ENCODE measurements at regions not wholly inside any gene's neighbourhood (a gene's known extent, or its start where the extent isn't known, plus 50 kb on each side); places are given as distances from the start of the nearest gene placed in this dataset.

DNA sequence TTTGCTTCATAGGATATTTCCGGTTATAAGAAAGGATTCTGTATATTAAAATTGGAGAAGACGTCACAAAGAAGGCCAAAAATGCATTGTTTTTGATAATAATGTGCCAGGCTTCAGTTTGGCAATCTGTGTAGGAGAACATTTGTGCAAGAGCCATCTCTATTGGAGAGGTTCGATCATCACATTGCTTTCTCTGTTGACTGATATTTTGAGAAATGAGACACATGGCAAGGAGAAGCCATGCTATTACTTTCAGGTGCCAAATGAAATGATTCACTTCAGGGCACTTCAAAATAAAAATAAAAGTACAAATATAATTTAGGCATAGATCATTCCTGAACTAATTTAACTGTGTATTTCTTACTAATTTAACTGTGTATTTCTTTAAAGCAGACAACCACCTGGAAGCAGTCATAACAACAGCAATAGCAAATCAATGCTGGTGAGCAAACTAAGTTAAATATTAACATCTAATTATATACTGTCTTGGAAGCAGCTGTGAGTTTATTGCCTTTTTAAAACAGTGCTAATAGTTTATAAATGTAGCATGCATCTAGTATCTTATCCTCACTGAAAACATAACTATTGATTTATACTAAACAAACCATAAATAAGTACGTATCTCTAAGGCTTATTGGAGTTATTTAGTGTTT is 50.2 kb upstream of the CHST9 start:
- TF ChIP-seq, protein P1, sequence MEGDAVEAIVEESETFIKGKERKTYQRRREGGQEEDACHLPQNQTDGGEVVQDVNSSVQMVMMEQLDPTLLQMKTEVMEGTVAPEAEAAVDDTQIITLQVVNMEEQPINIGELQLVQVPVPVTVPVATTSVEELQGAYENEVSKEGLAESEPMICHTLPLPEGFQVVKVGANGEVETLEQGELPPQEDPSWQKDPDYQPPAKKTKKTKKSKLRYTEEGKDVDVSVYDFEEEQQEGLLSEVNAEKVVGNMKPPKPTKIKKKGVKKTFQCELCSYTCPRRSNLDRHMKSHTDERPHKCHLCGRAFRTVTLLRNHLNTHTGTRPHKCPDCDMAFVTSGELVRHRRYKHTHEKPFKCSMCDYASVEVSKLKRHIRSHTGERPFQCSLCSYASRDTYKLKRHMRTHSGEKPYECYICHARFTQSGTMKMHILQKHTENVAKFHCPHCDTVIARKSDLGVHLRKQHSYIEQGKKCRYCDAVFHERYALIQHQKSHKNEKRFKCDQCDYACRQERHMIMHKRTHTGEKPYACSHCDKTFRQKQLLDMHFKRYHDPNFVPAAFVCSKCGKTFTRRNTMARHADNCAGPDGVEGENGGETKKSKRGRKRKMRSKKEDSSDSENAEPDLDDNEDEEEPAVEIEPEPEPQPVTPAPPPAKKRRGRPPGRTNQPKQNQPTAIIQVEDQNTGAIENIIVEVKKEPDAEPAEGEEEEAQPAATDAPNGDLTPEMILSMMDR (conservative IDR thresholded peaks at IDR 0.05): no peak
- TF ChIP-seq EZH2 (IDR thresholded peaks at IDR 0.05; ENCODE audit: low read depth): no peak

Data from PC-9 (cell line).